MM.1S (cell line): ENCODE measurements at regions not wholly inside any gene's neighbourhood (a gene's known extent, or its start where the extent isn't known, plus 50 kb on each side); places are given as distances from the start of the nearest gene placed in this dataset.

Experiments
- CTCF ChIP-seq: fragments of 300-600 bp; sonication (generic); IDR thresholded peaks from 2 replicates; pipeline ENCODE4 v1.5.1; 2016; ENCODE audit warnings: antibody characterized with exemption, low read length, mixed read lengths
- EZH2 ChIP-seq: fragments of 300-600 bp; sonication (generic); optimal IDR thresholded peaks from 2 replicates; pipeline ENCODE3; 2017; ENCODE audit warnings: low read depth, mild to moderate bottlenecking, antibody characterized with exemption, low read length, mixed read lengths

GRCh38 chrX:40501164-40501855 lies 79.5 kb upstream of the ATP6AP2 start:
- TF ChIP-seq CTCF (no peak), EZH2 (no peak)
